ENCODE measurements at regions not wholly inside any gene's neighbourhood (a gene's known extent, or its start where the extent isn't known, plus 50 kb on each side); places are given as distances from the start of the nearest gene placed in this dataset.
A peak's percentile ranks its signal among the peaks of the same experiment; 100 is the strongest.

- H3K9me3 ChIP-seq (replicated peaks in 1 of 2; ENCODE audit: control insufficient read depth in 1 of 2, insufficient read depth in 1 of 2, low read length in 2 of 2), result no peaks in the 10 kb centered on the region
- intact Hi-C loops (cut with micrococcal nuclease), result no loop called here
- TF ChIP-seq CTCF (IDR thresholded peaks at IDR 0.05), result no peak
- Mint-ChIP-seq H3K9me3 (peaks cover 0 to 13% (median 5%) of the 10 kb centered on the region in 7 donors), H3K36me3 (no peaks in the 10 kb centered on the region), H3K27me3 (ENCODE audit: low read depth in 3 of 3) (peaks cover 4% of the 10 kb centered on the region in 3 donors), H3K4me3 (peak overlapping the region in 1 of 2 donors; percentile 36), H3K27ac (peak overlapping the region in 3 of 7 donors; percentile 5 to 42 (median 8)), H3K4me1 (peaks cover 20% of the 10 kb centered on the region)
- H2AFZ ChIP-seq (ENCODE audit: insufficient read depth, low read depth, low read length, poor library complexity, severe bottlenecking), result no peak overlapping the region
- peaks cover 16 to 24% of the 10 kb centered on the region in 2 donors for H3K4me1 ChIP-seq (ENCODE audit: control insufficient read depth in 1 of 2, insufficient read depth in 2 of 2, low read length in 2 of 2)
- 94% methylated on average over 7 of the region's 9 CpGs for WGBS (ENCODE audit: insufficient coverage)
- H3K9ac ChIP-seq (ENCODE audit: insufficient read depth, low read length, poor library complexity, severe bottlenecking), result no peak overlapping the region
- peak overlapping the region; percentile 3 for H3K4me2 ChIP-seq (replicated peaks; ENCODE audit: extremely low read depth, low read length, poor library complexity, severe bottlenecking)
- peak overlapping the region in 1 of 2 donors; percentile 4 for H3K27ac ChIP-seq (ENCODE audit: low read depth in 1 of 2, low read length in 2 of 2)
- no peak overlapping the region for H3K4me3 ChIP-seq (replicated peaks in 1 of 3; ENCODE audit: low read depth in 2 of 3, low read length in 3 of 3)
- H4K20me1 ChIP-seq (ENCODE audit: insufficient read depth, low read length), result no peaks in the 10 kb centered on the region
- H3K79me2 ChIP-seq (ENCODE audit: insufficient read depth, low read length), result no peaks in the 10 kb centered on the region
- DNase-seq, result no peak
- no peaks in the 10 kb centered on the region for H3K36me3 ChIP-seq (replicated peaks in 1 of 2; ENCODE audit: control insufficient read depth in 1 of 2, insufficient read depth in 2 of 2, low read length in 2 of 2)
- no peaks in the 10 kb centered on the region for H3K27me3 ChIP-seq (ENCODE audit: control insufficient read depth in 2 of 2, insufficient read depth in 2 of 2, low read length in 2 of 2)
Observed at GRCh38 chr10:33875924-33876583, 541.6 kb upstream of the NRP1 start.

GRCh38 chr10:33871061-33871956 lies 536.8 kb upstream of the NRP1 start:
- H3K27me3 ChIP-seq (ENCODE audit: control insufficient read depth in 2 of 2, insufficient read depth in 2 of 2, low read length in 2 of 2), result peaks cover 6 to 18% of the 10 kb centered on the region in 2 donors
- intact Hi-C loops (cut with micrococcal nuclease), result no loop called here
- Mint-ChIP-seq H3K36me3 (no peaks in the 10 kb centered on the region), H3K27me3 (ENCODE audit: low read depth in 3 of 3) (peaks cover 5 to 12% (median 11%) of the 10 kb centered on the region in 3 donors), H3K27ac (no peak overlapping the region), H3K4me3 (peak overlapping the region in 1 of 2 donors; percentile 13), H3K9me3 (peaks cover 0 to 6% (median 0%) of the 10 kb centered on the region in 7 donors), H3K4me1 (peaks cover 7% of the 10 kb centered on the region)
- 80% methylated on average over 1 of the region's 5 CpGs for WGBS (ENCODE audit: insufficient coverage)
- no peak overlapping the region for H2AFZ ChIP-seq (ENCODE audit: insufficient read depth, low read depth, low read length, poor library complexity, severe bottlenecking)
- no peak for TF ChIP-seq CTCF (IDR thresholded peaks at IDR 0.05)
- peaks cover 4 to 13% of the 10 kb centered on the region in 2 donors for H3K4me1 ChIP-seq (ENCODE audit: control insufficient read depth in 1 of 2, insufficient read depth in 2 of 2, low read length in 2 of 2)
- no peaks in the 10 kb centered on the region for H4K20me1 ChIP-seq (ENCODE audit: insufficient read depth, low read length)
- no peak overlapping the region for H3K4me2 ChIP-seq (replicated peaks; ENCODE audit: extremely low read depth, low read length, poor library complexity, severe bottlenecking)
- no peaks in the 10 kb centered on the region for H3K9me3 ChIP-seq (replicated peaks in 1 of 2; ENCODE audit: control insufficient read depth in 1 of 2, insufficient read depth in 1 of 2, low read length in 2 of 2)
- no peaks in the 10 kb centered on the region for H3K79me2 ChIP-seq (ENCODE audit: insufficient read depth, low read length)
- no peak overlapping the region for H3K27ac ChIP-seq (ENCODE audit: low read depth in 1 of 2, low read length in 2 of 2)
- no peak for DNase-seq
- no peak overlapping the region for H3K4me3 ChIP-seq (replicated peaks in 1 of 3; ENCODE audit: low read depth in 2 of 3, low read length in 3 of 3)
- no peak overlapping the region for H3K9ac ChIP-seq (ENCODE audit: insufficient read depth, low read length, poor library complexity, severe bottlenecking)
- H3K36me3 ChIP-seq (replicated peaks in 1 of 2; ENCODE audit: control insufficient read depth in 1 of 2, insufficient read depth in 2 of 2, low read length in 2 of 2), result no peaks in the 10 kb centered on the region

Measured in CD14-positive monocyte (primary cell).